Endodermal cell (in vitro differentiated cells): ENCODE measurements at regions not wholly inside any gene's neighbourhood (a gene's known extent, or its start where the extent isn't known, plus 50 kb on each side); places are given as distances from the start of the nearest gene placed in this dataset.

Experiments
- DNase-seq: peaks from one replicate; pipeline ENCODE4 v3.0.0-alpha.2; 2017
- H3K27ac ChIP-seq: 2 replicates; pipeline ENCODE4 v1.5.1; 2013; ENCODE audit warnings: mild to moderate bottlenecking, low read depth, low read length, moderate library complexity
- H3K27me3 ChIP-seq: 2 replicates; pipeline ENCODE4 v1.6.1; 2013; ENCODE audit warnings: mild to moderate bottlenecking, low read length, moderate library complexity; ENCODE audit not compliant: insufficient read depth, control insufficient read depth, poor library complexity, severe bottlenecking
- H3K36me3 ChIP-seq: 2 replicates; pipeline ENCODE4 v1.7.0; 2013; ENCODE audit warnings: mild to moderate bottlenecking, low read length, moderate library complexity; ENCODE audit not compliant: control insufficient read depth, insufficient read depth
- H3K4me1 ChIP-seq: one replicate; pipeline ENCODE4 v1.7.0; 2013; ENCODE audit warnings: low read length; ENCODE audit not compliant: control insufficient read depth, insufficient read depth
- H3K4me3 ChIP-seq: 2 replicates; pipeline ENCODE4 v1.5.1; 2013; ENCODE audit warnings: mild to moderate bottlenecking, low read length, moderate library complexity
- H3K9ac ChIP-seq: 2 replicates; pipeline ENCODE4 v1.6.1; 2013; ENCODE audit warnings: mild to moderate bottlenecking, low read length, moderate library complexity; ENCODE audit not compliant: poor library complexity, severe bottlenecking; ENCODE audit errors: extremely low read depth
- H3K9me3 ChIP-seq: 2 replicates; pipeline ENCODE4 v1.6.1; 2013; ENCODE audit warnings: mild to moderate bottlenecking, low read length, moderate library complexity; ENCODE audit not compliant: control insufficient read depth
- H3K27ac Mint-ChIP-seq: 2 replicates; pipeline ENCODE4 v1.8.0; 2020; ENCODE audit warnings: mixed read lengths
- H3K27me3 Mint-ChIP-seq: 2 replicates; pipeline ENCODE4 v1.8.0; 2021; ENCODE audit warnings: mild to moderate bottlenecking, mixed read lengths; ENCODE audit not compliant: insufficient read depth
- H3K36me3 Mint-ChIP-seq: 2 replicates; pipeline ENCODE4 v1.8.0; 2020; ENCODE audit warnings: low read depth, mixed read lengths
- H3K4me1 Mint-ChIP-seq: 2 replicates; pipeline ENCODE4 v1.8.0; 2020; ENCODE audit warnings: mixed read lengths
- H3K4me3 Mint-ChIP-seq: 2 replicates; pipeline ENCODE4 v1.8.0; 2020; ENCODE audit warnings: mild to moderate bottlenecking, moderate library complexity, mixed read lengths
- H3K9me3 Mint-ChIP-seq: 2 replicates; pipeline ENCODE4 v1.8.0; 2020; ENCODE audit warnings: mild to moderate bottlenecking, mixed read lengths
- WGBS, 2 experiments: methylation state at CpG; one replicate each; pipeline versions ENCODE4 v1.1.5 to v1.1.7; 2013; ENCODE audit warnings: missing lambda C conversion rate in 2 of 2, mixed read lengths in 1 of 2; ENCODE audit not compliant: insufficient coverage in 1 of 2, insufficient read length in 1 of 2; 5-methylcytosine and 5-hydroxymethylcytosine counted together
- TF ChIP-seq, protein P1 (sequence below): fragments of 200-600 bp; sonication (generic); conservative IDR thresholded peaks from 2 replicates; pipeline ENCODE4 v1.5.0; 2021; ENCODE audit warnings: antibody characterized with exemption, mild to moderate bottlenecking

DNA sequence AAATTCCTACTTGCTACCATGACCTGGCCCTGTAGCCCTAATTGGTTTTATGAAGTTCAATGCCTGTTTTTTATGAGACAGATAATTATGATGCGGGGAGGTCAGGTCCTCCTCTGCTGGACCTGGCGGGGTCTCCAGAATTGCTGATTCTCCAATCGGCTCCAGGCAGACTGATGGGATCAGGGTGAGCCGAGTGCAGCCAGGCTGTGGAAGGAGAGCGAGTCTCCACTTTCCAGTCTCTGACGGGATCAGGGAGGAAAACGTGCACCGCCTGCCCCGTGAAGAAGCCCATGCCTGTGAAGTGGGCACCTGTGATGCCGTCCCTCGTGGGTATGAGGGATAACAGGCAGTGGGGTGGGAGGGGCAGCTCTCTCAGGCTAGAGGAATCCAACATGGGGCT, 71.5 kb upstream of the HSPA9 start:
- Histone ChIP-seq H3K36me3 (no peaks in the 10 kb centered on the region), H3K27ac (no peak overlapping the region), H3K4me1 (peaks cover 7% of the 10 kb centered on the region), H3K9ac (no peak overlapping the region), H3K9me3 (no peaks in the 10 kb centered on the region), H3K27me3 (no peaks in the 10 kb centered on the region), H3K4me3 (no peak overlapping the region)
- TF ChIP-seq, protein P1, sequence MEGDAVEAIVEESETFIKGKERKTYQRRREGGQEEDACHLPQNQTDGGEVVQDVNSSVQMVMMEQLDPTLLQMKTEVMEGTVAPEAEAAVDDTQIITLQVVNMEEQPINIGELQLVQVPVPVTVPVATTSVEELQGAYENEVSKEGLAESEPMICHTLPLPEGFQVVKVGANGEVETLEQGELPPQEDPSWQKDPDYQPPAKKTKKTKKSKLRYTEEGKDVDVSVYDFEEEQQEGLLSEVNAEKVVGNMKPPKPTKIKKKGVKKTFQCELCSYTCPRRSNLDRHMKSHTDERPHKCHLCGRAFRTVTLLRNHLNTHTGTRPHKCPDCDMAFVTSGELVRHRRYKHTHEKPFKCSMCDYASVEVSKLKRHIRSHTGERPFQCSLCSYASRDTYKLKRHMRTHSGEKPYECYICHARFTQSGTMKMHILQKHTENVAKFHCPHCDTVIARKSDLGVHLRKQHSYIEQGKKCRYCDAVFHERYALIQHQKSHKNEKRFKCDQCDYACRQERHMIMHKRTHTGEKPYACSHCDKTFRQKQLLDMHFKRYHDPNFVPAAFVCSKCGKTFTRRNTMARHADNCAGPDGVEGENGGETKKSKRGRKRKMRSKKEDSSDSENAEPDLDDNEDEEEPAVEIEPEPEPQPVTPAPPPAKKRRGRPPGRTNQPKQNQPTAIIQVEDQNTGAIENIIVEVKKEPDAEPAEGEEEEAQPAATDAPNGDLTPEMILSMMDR, result no peak
- DNase-seq, result no peak
- H3K27me3 Mint-ChIP-seq, result peaks cover 1% of the 10 kb centered on the region
- 82 to 90% methylated on average over 3 to 11 of the region's 11 CpGs for WGBS, 2 experiments
- no peaks in the 10 kb centered on the region for H3K36me3 Mint-ChIP-seq
- H3K4me1 Mint-ChIP-seq, result peaks cover 25% of the 10 kb centered on the region
- H3K4me3 Mint-ChIP-seq, result no peak overlapping the region
- no peaks in the 10 kb centered on the region for H3K9me3 Mint-ChIP-seq
- no peak overlapping the region for H3K27ac Mint-ChIP-seq

- Histone ChIP-seq H3K9me3 (no peaks in the 10 kb centered on the region), H3K36me3 (no peaks in the 10 kb centered on the region), H3K27ac (no peak overlapping the region), H3K4me3 (no peak overlapping the region), H3K9ac (no peak overlapping the region), H3K4me1 (peaks cover 11% of the 10 kb centered on the region), H3K27me3 (no peaks in the 10 kb centered on the region)
- peak; percentile 36 for DNase-seq
- Mint-ChIP-seq H3K9me3 (no peaks in the 10 kb centered on the region), H3K27me3 (peaks cover 1% of the 10 kb centered on the region), H3K4me3 (no peak overlapping the region), H3K4me1 (peaks cover 30% of the 10 kb centered on the region), H3K36me3 (no peaks in the 10 kb centered on the region), H3K27ac (no peak overlapping the region)
- TF ChIP-seq, protein P1, result no peak
- WGBS, 2 experiments, result 80 to 90% methylated on average over 1 to 5 of the region's 5 CpGs
These were observed 70.8 kb upstream of the HSPA9 start for GRCh38 chr5:138645778-138646575.

DNA sequence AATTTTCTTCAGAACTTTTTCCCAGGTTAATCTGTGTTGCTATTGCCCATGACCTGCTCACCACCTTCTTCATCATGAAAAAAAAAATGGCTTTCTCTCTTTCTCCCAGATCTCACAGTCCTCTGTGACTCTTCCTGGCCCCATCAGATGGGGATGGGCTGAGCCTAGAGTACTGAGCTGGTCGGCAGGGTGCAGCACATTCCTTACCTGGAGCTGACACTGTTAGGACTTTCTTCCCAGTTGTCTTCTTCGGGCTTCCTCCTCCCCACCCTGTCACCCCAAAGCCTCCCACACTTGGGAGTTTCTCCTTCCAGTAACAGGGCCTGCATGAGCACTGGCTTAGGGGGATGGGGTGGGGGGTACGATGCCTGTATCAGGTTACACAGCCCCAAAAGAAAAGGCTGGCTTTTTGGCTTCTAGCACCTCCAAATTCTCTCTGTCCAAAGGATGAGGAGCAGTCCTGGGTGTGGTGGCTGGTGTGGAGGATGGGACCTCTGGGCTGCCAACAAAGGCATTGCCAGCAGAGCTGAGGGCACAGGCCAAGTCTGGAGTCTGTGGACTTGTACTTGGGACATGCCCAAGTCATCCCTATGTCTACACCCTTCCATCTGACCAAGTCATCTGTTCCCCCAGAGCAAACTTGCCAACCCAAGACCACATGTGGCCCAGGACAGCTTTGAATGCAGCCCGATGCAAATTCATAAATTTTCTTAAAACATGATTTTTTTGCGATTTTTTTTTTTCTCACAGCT, 68.0 kb upstream of the HSPA9 start:
- no peak overlapping the region for H3K4me3 ChIP-seq
- H3K9ac ChIP-seq, result no peak overlapping the region
- WGBS, 2 experiments, result 77 to 79% methylated on average over 4 to 5 of the region's 5 CpGs
- H3K4me1 ChIP-seq, result peaks cover 8% of the 10 kb centered on the region
- H3K36me3 ChIP-seq, result no peaks in the 10 kb centered on the region
- peak; percentile 60 for DNase-seq
- Mint-ChIP-seq H3K9me3 (no peaks in the 10 kb centered on the region), H3K27me3 (peaks cover 1% of the 10 kb centered on the region), H3K4me3 (no peak overlapping the region), H3K27ac (no peak overlapping the region), H3K36me3 (no peaks in the 10 kb centered on the region), H3K4me1 (peaks cover 32% of the 10 kb centered on the region)
- no peaks in the 10 kb centered on the region for H3K9me3 ChIP-seq
- no peaks in the 10 kb centered on the region for H3K27me3 ChIP-seq
- no peak overlapping the region for H3K27ac ChIP-seq
- TF ChIP-seq, protein P1, result no peak
